B cell (primary cell): ENCODE measurements at regions not wholly inside any gene's neighbourhood (a gene's known extent, or its start where the extent isn't known, plus 50 kb on each side); places are given as distances from the start of the nearest gene placed in this dataset.
"Not testable (repeated sequence)": the region's sequence is repeated elsewhere in the genome, so short reads cannot be mapped to it uniquely, and the experiment has no call there.

ENCODE experiments used
- ATAC-seq: fragments of 200-7000 bp; cut with Tn5 transposase; one replicate; pipeline ENCODE4 v1.10.0; 2021; ENCODE audit warnings: low read depth, mild to moderate bottlenecking, moderate number of reproducible peaks, moderate library complexity
- CTCF ChIA-PET: fragments of 350-600 bp; sonication (Branson Sonifier 250); formaldehyde crosslinking; loops from one replicate; lab custom pipeline; 2021; ENCODE audit warnings: antibody characterized with exemption, inconsistent platforms; lab: Charles Lee
- POLR2A ChIA-PET: fragments of 350-600 bp; sonication (Branson Sonifier 250); formaldehyde crosslinking; loops from one replicate; lab custom pipeline; 2021; ENCODE audit warnings: antibody characterized with exemption; lab: Charles Lee
- DNase-seq: peaks from one replicate; pipeline ENCODE4 v3.0.0; 2013
- H2AFZ ChIP-seq: 2 replicates; pipeline ENCODE4 v1.6.1; 2012; ENCODE audit warnings: mild to moderate bottlenecking, low read depth, low read length; ENCODE audit not compliant: insufficient read depth, poor library complexity, severe bottlenecking
- H3K27ac ChIP-seq, 2 donors: 1 replicate in 1 of 2; 2 replicates in 1 of 2; pipeline ENCODE4 v1.5.1; 2012 to 2013; ENCODE audit warnings: low read length in 2 of 2, mild to moderate bottlenecking in 2 of 2, moderate library complexity in 1 of 2
- H3K27me3 ChIP-seq, 4 experiments: fragments of 200-600 bp in 1 of 4; sonication (generic) in 1 of 4; replicated peaks in 1 of 4; 1 replicate in 2 of 4; 2 replicates in 2 of 4; pipeline versions ENCODE4 v1.6.1 to v1.7.0; 2013 to 2016; ENCODE audit warnings: low read length in 3 of 4, mild to moderate bottlenecking in 2 of 4, mixed read lengths in 1 of 4, moderate library complexity in 1 of 4; ENCODE audit not compliant: insufficient read depth in 4 of 4, control insufficient read depth in 3 of 4; ENCODE audit errors: control extremely low read depth in 1 of 4
- H3K36me3 ChIP-seq, 2 experiments: replicated peaks in 1 of 2; 1 replicate in 1 of 2; 2 replicates in 1 of 2; pipeline versions ENCODE4 v1.6.1 to v1.7.1; 2013; ENCODE audit warnings: low read length in 1 of 2; ENCODE audit not compliant: insufficient read depth in 2 of 2, control insufficient read depth in 1 of 2; ENCODE audit errors: control extremely low read depth in 1 of 2, extremely low read depth in 1 of 2
- H3K4me1 ChIP-seq, 2 donors: fragments of 200-600 bp in 1 of 2; sonication (generic) in 1 of 2; 1 replicate in 1 of 2; 2 replicates in 1 of 2; pipeline versions ENCODE4 v1.5.1 to v1.6.1; 2013 to 2017; ENCODE audit warnings: low read length in 2 of 2; ENCODE audit not compliant: control insufficient read depth in 2 of 2, insufficient read depth in 2 of 2
- H3K4me2 ChIP-seq: replicated peaks from 2 replicates; pipeline ENCODE3; 2012; ENCODE audit warnings: mild to moderate bottlenecking, low read depth, low read length; ENCODE audit not compliant: poor library complexity, severe bottlenecking
- H3K4me3 ChIP-seq, 5 experiments: fragments of 200-600 bp in 1 of 5; sonication (generic) in 1 of 5; 1 replicate in 3 of 5; 2 replicates in 2 of 5; pipeline versions ENCODE4 v1.5.1 to v1.7.0; 2011 to 2016; ENCODE audit warnings: low read length in 4 of 5, mild to moderate bottlenecking in 4 of 5, low read depth in 2 of 5, control low read depth in 1 of 5, moderate library complexity in 1 of 5; ENCODE audit not compliant: insufficient read depth in 1 of 5; ENCODE audit errors: control extremely low read depth in 1 of 5, extremely low read depth in 1 of 5
- H3K79me2 ChIP-seq: fragments of 200-600 bp; sonication (generic); one replicate; pipeline ENCODE4 v1.6.0; 2016; ENCODE audit warnings: low read length; ENCODE audit not compliant: control insufficient read depth, insufficient read depth
- H3K9ac ChIP-seq: fragments of 200-600 bp; sonication (generic); 2 replicates; pipeline ENCODE4 v1.6.1; 2017; ENCODE audit warnings: mild to moderate bottlenecking, low read length, moderate library complexity
- H3K9me3 ChIP-seq, 3 donors: one replicate each; pipeline versions ENCODE4 v1.6.1 to v1.7.1; 2013; ENCODE audit warnings: low read length in 2 of 3; ENCODE audit not compliant: control insufficient read depth in 2 of 3, insufficient read depth in 1 of 3; ENCODE audit errors: control extremely low read depth in 1 of 3
- H4K20me1 ChIP-seq: 2 replicates; pipeline ENCODE4 v1.6.0; 2012; ENCODE audit warnings: mild to moderate bottlenecking, low read length; ENCODE audit not compliant: insufficient read depth, control insufficient read depth, poor library complexity, severe bottlenecking
- H3K27ac Mint-ChIP-seq: one replicate; pipeline ENCODE4 v1.8.0; 2021; ENCODE audit warnings: mixed read lengths
- H3K27me3 Mint-ChIP-seq: one replicate; pipeline ENCODE4 v1.8.0; 2021; ENCODE audit warnings: mixed read lengths
- H3K4me1 Mint-ChIP-seq: one replicate; pipeline ENCODE4 v1.8.0; 2021; ENCODE audit warnings: mixed read lengths
- H3K4me3 Mint-ChIP-seq: one replicate; pipeline ENCODE4 v1.8.0; 2021; ENCODE audit warnings: mixed read lengths
- H3K9me3 Mint-ChIP-seq: one replicate; pipeline ENCODE4 v1.8.0; 2022; ENCODE audit warnings: mixed read lengths; ENCODE audit not compliant: insufficient read depth
- CTCF ChIP-seq: fragments of 200-600 bp; IDR thresholded peaks from one replicate; pipeline ENCODE4 v1.8.0; 2022; ENCODE audit warnings: antibody characterized with exemption, mild to moderate bottlenecking
- EZH2 ChIP-seq: IDR thresholded peaks from 2 replicates; pipeline ENCODE4 v1.6.1; 2012; ENCODE audit warnings: borderline replicate concordance, low read depth, mild to moderate bottlenecking, moderate library complexity, low read length; ENCODE audit not compliant: insufficient read depth, poor library complexity, severe bottlenecking
- WGBS: methylation state at CpG from one replicate; pipeline ENCODE4 v1.1.5; 2013; ENCODE audit warnings: missing lambda C conversion rate; ENCODE audit not compliant: insufficient coverage; 5-methylcytosine and 5-hydroxymethylcytosine counted together
- intact Hi-C: fragments of 100-400 bp; cut with micrococcal nuclease; formaldehyde crosslinking; loops from one replicate; pipeline ENCODE4 v1.10.0; 2022

- no peaks in the 10 kb centered on the region for H4K20me1 ChIP-seq
- no peak overlapping the region for H3K4me3 Mint-ChIP-seq
- no peaks in the 10 kb centered on the region for H3K9me3 ChIP-seq
- no peak overlapping the region for H3K9ac ChIP-seq
- H3K4me3 ChIP-seq, result no peak overlapping the region
- intact Hi-C loops, result no loop called here
- H3K9me3 Mint-ChIP-seq, result no peaks in the 10 kb centered on the region
- H3K27ac Mint-ChIP-seq, result no peak overlapping the region
- CTCF ChIA-PET, result interaction anchor here (0.5 kb wide), 1 partner anchor 42 kb away, joined by 4 read pairs; no protein-coding TSS in a partner anchor
- ATAC-seq (peak; percentile 36), DNase-seq (no peak)
- TF ChIP-seq CTCF (no peak), EZH2 (no peak)
- H3K27me3 Mint-ChIP-seq, result peaks cover 3% of the 10 kb centered on the region
- H3K36me3 ChIP-seq, result no peaks in the 10 kb centered on the region
- H3K4me1 ChIP-seq, result peaks cover 0 to 4% of the 10 kb centered on the region in 2 donors
- H3K27ac ChIP-seq, result no peak overlapping the region
- no peak overlapping the region for H3K4me2 ChIP-seq
- H3K4me1 Mint-ChIP-seq, result peaks cover 4% of the 10 kb centered on the region
- WGBS, result no CpG with 5 or more reads among the region's 2 CpGs
- POLR2A ChIA-PET, result no interaction called here
- H2AFZ ChIP-seq, result no peak overlapping the region
- no peaks in the 10 kb centered on the region for H3K27me3 ChIP-seq
- no peaks in the 10 kb centered on the region for H3K79me2 ChIP-seq
These were observed 98.9 kb downstream of the RGS2 start for GRCh38 chr1:192907545-192908243.

GRCh38 chr1:192911896-192912656 lies 103.2 kb downstream of the RGS2 start:
- H3K36me3 ChIP-seq, DNase-seq, H3K4me1 ChIP-seq, H3K27me3 ChIP-seq, H3K4me1 Mint-ChIP-seq, H3K4me3 Mint-ChIP-seq, ATAC-seq, H3K4me3 ChIP-seq, CTCF ChIA-PET, H3K79me2 ChIP-seq, H3K9ac ChIP-seq, H3K27me3 Mint-ChIP-seq, H3K9me3 Mint-ChIP-seq, intact Hi-C loops, H3K27ac ChIP-seq, H4K20me1 ChIP-seq, H3K9me3 ChIP-seq, H3K4me2 ChIP-seq, H3K27ac Mint-ChIP-seq, POLR2A ChIA-PET, H2AFZ ChIP-seq: not testable (repeated sequence)
- WGBS, result 96% methylated on average over 15 of the region's 18 CpGs
